AG09309 (cell line): ENCODE measurements at regions not wholly inside any gene's neighbourhood (a gene's known extent, or its start where the extent isn't known, plus 50 kb on each side); places are given as distances from the start of the nearest gene placed in this dataset.
"Not testable (repeated sequence)": the region's sequence is repeated elsewhere in the genome, so short reads cannot be mapped to it uniquely, and the experiment has no call there.

Experiments used
- DNase-seq: peaks from one replicate; pipeline ENCODE4 v3.0.0-alpha.2; 2010; ENCODE audit warnings: low read depth
- H3K4me3 ChIP-seq: 2 replicates; pipeline ENCODE4 v1.5.1; 2011; ENCODE audit warnings: mild to moderate bottlenecking, low read depth, low read length, moderate library complexity; ENCODE audit not compliant: control insufficient read depth
- TF ChIP-seq, protein P1 (sequence below): IDR thresholded peaks from 2 replicates; pipeline ENCODE4 v1.5.1; 2011; ENCODE audit warnings: mild to moderate bottlenecking, low read depth, low read length, inconsistent platforms; ENCODE audit not compliant: insufficient read depth, control insufficient read depth; ENCODE audit errors: missing control alignments

DNA sequence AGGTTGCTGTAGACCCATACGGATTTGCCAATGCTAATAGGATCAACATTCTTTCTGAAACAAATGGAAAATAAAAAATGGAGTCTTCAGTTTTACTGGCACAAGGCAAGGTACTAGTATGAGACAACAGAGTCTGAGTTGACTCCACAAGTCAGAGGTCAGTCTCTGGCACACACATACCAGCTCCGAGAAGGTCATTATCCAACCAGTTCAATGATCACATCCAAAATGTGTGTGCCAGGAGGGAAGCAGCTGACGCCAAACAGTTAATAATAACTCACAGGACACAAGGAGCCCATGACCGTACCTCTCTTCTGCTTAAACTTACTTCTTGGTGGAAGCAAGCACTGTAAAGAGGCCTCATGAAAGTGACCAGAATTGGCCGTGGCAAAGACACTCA, 528.6 kb downstream of the ZNF516 start:
- DNase-seq: no peak
- no peak overlapping the region for H3K4me3 ChIP-seq
- TF ChIP-seq, protein P1, sequence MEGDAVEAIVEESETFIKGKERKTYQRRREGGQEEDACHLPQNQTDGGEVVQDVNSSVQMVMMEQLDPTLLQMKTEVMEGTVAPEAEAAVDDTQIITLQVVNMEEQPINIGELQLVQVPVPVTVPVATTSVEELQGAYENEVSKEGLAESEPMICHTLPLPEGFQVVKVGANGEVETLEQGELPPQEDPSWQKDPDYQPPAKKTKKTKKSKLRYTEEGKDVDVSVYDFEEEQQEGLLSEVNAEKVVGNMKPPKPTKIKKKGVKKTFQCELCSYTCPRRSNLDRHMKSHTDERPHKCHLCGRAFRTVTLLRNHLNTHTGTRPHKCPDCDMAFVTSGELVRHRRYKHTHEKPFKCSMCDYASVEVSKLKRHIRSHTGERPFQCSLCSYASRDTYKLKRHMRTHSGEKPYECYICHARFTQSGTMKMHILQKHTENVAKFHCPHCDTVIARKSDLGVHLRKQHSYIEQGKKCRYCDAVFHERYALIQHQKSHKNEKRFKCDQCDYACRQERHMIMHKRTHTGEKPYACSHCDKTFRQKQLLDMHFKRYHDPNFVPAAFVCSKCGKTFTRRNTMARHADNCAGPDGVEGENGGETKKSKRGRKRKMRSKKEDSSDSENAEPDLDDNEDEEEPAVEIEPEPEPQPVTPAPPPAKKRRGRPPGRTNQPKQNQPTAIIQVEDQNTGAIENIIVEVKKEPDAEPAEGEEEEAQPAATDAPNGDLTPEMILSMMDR: no peak

DNA sequence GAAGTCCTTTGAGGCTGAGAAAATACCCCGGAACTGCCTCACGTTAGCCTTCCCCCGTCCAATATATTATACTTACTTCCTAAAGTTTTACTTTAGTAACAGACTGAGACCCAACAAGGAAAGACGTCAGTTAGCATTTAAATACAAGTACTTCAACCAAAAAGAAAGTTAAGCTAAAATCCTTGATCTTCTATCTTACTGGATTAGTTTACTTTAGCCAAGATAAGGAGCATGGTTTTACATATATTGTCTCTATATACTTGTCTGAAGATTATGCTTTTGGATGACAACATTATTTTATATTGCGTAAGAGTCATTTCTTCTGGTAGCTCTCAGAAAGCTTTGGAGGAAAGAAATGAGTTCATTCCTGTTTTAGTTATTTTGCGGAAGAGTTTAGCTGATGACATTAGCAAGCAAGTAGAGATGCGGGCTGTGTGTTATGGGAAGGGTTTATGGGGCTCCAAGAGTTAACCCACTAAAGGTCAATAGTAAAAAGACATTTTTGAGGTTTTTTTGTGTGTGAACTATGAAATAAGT, 532.9 kb downstream of the ZNF516 start:
- TF ChIP-seq, protein P1: no peak
- DNase-seq: no peak

DNA sequence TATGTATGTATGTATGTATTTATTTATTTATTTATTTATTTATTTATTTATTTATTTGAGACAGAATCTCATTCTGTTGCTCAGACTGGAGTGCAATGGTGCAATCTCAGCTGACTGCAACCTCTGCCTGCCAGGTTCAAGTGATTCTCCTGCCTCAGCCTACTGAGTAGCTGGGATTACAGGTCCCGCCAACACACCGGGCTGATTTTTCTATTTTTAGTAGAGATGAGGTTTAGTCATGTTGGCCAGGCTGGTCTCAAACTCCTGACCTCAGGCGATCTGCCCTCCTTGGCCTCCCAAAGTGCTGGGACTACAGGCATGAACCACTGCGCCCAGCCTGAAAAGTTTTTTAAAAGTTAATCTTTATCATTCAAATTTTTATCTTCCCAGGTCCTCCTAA, 532.9 kb upstream of the SMIM21 start:
- DNase-seq, H3K4me3 ChIP-seq: not testable (repeated sequence)

More for the DNA sequence above, 532.9 kb downstream of the ZNF516 start:
- no peak overlapping the region for H3K4me3 ChIP-seq

DNA sequence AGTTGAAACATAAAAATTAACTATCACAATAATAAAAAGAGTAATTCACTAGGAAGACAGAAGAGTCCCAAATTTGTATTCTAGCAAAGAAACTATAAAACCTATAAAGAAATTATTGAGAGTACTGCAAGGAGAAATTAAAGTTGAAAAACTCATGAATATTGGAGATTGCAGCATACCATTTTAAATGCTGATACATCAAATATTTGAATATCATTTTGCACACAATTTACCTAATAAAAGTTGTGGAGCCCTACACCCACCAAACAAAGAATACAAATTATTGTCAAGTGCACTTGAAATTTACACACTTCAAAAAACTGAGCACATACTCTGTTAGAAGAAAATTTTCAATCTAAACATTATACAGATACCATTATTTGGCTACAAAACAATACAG, 531.6 kb upstream of the SMIM21 start:
- TF ChIP-seq, protein P1: no peak
- DNase-seq: no peak
- no peak overlapping the region for H3K4me3 ChIP-seq

DNA sequence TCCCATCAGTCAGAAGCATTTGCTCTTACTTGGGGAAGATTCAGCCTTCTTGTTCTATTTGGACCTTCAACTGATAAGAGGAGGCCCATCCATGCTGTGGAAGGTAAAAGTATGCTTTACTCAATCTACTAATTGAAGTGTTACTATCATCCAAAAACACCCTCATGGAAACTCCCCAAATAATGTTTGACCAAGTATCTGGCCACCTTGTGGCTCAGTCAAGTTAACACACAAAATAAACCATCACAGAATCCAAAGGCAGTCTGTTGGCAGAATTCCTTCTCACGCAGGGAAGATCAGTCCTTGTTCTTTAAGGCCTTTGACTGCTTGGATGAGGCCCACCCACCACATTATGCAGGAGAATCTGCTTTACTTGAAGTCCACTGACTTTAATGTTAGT, 531.2 kb upstream of the SMIM21 start:
- TF ChIP-seq, protein P1: no peak
- no peak for DNase-seq
- no peak overlapping the region for H3K4me3 ChIP-seq

DNA sequence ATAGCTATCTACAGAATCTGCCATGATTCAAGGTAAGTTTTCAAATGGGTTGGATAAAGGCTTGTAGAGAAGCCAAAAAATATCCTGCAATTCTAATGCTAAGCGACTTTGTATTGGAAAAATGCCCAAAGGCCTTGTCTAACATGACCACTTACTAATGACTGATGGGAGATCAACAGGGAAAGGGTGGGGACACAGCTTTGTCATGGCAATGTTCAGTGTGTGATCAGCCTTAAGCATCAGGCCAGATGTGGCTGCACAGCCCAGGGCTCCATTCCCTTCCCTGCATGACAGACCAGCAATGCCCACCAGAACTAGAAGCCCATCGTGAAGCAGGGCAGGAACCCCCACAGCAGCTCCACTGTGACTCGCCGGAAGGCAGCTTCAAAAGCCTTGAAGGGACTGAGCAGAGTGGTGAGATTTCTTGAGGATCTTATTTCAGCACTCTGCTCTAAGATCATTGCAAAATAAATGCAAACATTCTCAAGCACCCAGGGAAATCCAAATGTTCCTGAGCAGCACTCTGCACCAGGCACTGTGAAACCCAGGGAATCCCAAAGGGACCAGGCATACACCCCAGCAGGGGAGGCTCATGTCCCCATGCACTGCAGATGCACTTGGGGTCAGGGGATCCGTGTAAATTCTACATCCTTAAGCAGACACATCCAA, 517.9 kb upstream of the SMIM21 start:
- no peak for DNase-seq
- TF ChIP-seq, protein P1: no peak
- H3K4me3 ChIP-seq: no peak overlapping the region

DNA sequence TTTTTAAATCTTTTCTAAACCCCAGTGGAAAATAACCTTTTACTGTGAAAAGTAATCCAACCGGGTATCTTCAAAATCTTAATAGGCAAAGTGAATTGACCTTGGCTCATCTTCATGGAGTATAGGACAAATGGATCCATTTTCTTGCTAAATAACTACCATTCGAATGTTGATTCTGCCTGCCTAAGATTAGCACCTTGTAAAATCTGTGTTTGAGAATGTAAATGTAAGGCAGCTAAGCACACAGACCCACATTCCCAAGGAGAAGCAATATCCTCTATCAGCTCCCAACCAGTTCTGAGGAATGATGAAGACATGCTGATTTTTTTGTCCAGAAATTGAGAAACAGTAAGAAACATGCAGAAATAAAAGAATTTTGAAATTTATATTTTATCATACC, 509.8 kb upstream of the SMIM21 start:
- no peak overlapping the region for H3K4me3 ChIP-seq
- TF ChIP-seq, protein P1: no peak
- DNase-seq: no peak
